Sigmoid colon (tissue), 4 donors: ENCODE measurements at regions not wholly inside any gene's neighbourhood (a gene's known extent, or its start where the extent isn't known, plus 50 kb on each side); places are given as distances from the start of the nearest gene placed in this dataset.

Source experiments
- POLR2A ChIP-seq, 2 donors: fragments of 450-650 bp; IDR thresholded peaks; one replicate each; pipeline ENCODE4 v1.6.1; 2016; ENCODE audit warnings: antibody characterized with exemption in 2 of 2, mild to moderate bottlenecking in 2 of 2, moderate library complexity in 2 of 2
- POLR2AphosphoS5 ChIP-seq, 4 donors: sonication (generic); formaldehyde crosslinking; IDR thresholded peaks; one replicate each; pipeline ENCODE4 v1.6.1; 2017; ENCODE audit warnings: antibody characterized with exemption in 4 of 4

DNA sequence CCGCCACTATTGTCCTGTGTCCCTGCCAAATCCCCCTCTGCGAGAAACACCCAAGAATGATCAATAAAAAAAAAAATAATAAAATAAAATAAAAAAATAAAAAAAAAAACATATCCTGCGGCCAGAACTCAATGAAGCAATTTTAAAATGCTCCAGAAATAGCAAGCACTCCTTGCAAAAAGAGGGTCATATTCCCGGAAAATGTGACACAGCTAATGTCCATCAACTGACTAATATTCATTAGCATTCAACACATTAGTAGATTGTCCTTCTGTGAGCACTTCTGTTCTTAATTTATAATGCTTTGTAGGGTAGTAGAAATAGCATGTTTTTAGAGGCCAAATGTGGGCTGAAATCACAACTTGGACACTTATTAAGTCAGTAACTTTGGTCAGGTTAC is 252.3 kb upstream of the SESN3 start:
- no peak for TF ChIP-seq POLR2AphosphoS5 (IDR thresholded peaks at IDR 0.05)
- TF ChIP-seq POLR2A (IDR thresholded peaks at IDR 0.05), result no peak
